ENCODE measurements at regions not wholly inside any gene's neighbourhood (a gene's known extent, or its start where the extent isn't known, plus 50 kb on each side); places are given as distances from the start of the nearest gene placed in this dataset.
"Not testable (repeated sequence)": the region's sequence is repeated elsewhere in the genome, so short reads cannot be mapped to it uniquely, and the experiment has no call there.

DNA sequence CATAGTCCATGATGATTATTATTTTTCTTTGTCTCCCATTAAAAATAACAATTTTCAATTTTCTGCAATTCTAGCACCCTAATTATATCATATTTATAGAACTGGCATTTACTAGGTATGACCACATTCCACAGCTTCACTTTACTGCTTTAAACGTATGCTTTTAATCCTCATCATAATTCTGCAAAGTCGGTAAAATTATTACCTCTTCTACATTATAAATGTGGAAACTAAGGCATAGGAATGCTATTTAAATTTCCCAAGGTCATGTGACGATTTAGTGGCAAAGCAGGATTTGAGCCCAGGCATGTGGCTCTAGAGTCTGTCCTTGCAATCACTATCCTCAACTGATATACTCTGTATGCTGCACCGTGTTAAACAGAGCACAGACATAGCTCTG lies 866.4 kb downstream of the EPHA4 start:
- Histone ChIP-seq H3K27ac (no peak overlapping the region), H3K4me3 (no peak overlapping the region)

DNA sequence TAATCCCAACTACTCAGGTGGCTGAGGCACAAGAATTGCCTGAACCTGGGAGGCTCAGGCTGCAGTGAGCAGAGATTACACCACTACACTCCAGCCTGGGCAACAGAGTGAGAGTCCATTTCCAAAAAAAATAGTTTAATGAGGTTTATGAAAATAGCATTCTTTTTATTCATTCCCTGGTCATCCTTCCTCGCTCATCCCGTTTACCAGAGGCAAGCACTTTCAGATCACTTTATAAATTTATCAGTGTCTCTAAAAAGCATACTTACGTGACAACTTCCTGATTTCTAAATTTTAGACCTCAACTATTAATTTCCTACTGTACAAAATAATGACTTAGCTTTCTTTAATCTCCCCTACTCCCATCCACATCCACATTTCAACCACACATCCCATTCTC lies 864.8 kb downstream of the EPHA4 start:
- no peak overlapping the region for H3K27ac ChIP-seq

DNA sequence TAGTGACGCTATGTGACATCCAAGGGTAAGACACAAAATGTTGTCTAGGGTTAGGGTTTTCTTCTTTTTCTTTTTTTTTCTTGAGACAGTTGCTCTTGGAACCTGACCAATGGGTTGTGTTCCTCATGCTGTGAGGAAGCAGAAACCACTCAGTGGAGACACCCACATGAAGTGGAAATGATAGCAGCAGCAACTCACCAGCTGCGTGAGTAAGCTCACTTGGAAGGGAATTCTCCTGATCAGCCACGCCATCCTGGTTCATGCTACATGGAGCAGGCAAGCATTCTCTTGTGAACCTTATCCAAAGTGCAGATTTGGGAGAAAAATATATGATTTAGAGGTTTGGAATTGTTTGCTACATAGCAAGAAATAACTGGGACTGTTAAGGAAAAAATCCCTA lies 863.7 kb downstream of the EPHA4 start:
- Histone ChIP-seq H3K4me3 (no peak overlapping the region), H3K27ac (no peak overlapping the region)

More for the DNA sequence above, 864.8 kb downstream of the EPHA4 start:
- no peak overlapping the region for H3K4me3 ChIP-seq

DNA sequence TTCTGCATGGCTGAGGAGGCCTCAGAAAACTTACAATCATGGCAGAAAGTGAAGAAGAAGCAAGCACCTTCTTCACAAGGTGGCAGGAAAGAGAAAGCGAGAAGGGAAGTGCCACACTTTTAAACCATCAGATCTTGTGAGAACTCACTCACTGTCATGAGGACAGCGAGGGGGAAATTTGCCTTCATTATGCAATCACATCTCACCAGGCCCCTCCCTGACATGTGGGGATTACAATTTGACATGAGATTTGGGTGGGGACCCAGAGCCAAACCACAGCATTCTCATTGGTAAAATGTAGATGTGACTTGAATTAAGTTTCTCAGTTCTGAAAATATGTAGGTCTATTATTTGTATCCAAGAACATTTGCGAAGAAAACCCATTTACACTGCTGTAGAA lies 854.8 kb downstream of the EPHA4 start:
- Histone ChIP-seq H3K27ac (no peak overlapping the region), H3K4me3 (no peak overlapping the region)

DNA sequence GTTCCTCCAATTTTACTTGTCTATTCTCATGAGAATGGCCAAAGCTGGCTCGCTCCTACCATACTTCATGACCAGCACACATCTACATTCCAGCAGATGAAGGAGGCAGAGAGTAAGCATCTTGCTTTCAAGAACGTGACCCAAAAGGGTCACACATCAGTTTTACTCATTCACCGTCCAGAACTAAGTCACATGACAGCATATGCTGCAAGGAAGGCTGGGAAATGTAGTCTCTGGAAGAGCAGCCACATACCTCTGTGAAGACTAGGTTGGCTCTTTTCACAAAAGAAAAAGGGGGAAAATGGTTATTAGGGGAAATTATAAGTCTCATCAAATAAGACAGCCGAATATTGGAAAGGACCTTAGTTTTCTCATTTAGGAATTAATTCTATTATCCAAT lies 835.3 kb downstream of the EPHA4 start:
- H3K27ac ChIP-seq = no peak overlapping the region

DNA sequence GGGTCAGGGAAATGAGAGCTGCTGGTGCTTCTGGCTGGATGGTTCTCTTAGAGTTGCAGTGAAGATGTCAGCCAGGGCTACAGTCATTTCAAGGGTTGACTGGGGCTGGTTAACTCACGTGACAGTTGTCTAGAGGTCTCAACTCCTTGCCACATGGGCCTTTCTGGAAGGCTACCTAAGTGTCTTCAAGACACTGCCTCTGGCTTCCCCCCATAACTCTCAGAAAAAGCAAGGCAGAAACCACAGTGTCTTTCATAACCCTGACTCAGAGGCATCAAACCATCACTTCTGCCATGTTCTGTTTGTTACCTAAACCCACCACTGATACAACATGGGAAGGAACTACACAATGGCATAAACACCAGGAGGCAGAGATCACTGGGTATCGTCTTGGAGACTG lies 828.9 kb downstream of the EPHA4 start:
- Histone ChIP-seq H3K4me3 (no peak overlapping the region), H3K27ac (no peak overlapping the region)

More for the DNA sequence above, 835.3 kb downstream of the EPHA4 start:
- H3K4me3 ChIP-seq = no peak overlapping the region

DNA sequence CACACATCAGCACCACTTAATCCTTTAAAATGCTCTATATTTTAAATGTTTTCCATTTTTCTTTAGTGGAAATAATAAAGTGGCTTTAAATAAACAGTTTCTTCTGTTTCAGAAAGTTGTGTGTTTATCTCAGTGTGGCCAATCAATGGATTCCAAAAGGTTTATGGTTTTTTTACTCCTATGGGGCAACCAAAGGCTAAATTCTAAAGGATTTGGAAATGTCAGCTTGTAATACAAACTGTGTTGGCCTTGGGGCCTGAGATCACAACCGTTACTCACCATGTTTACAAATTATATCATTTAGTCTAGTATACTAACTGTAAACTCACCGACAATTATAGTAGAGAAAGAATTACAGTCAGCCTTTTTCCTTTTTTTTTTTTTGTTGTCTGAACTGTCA lies 827.2 kb downstream of the EPHA4 start:
- H3K27ac ChIP-seq = no peak overlapping the region

DNA sequence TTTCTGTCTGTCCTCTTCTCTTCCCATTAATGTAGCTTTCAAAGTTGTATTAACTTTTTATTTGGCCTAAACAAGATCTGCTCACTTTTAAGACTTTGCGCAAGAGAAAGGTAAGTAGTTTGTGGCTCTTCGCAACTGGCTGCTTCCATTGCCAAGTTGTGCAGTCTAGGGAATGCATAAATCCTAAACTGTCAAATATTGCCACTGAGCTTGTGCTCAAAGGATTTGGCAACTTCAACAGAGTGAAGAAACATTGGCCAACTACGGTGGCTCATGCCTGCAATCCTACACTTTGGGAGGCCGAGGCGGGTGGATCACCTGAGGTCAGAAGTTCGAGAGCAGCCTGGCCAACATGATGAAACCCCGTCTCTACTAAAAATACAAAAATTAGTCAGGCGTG lies 826.4 kb downstream of the EPHA4 start:
- no peak overlapping the region for H3K4me3 ChIP-seq
- H3K27ac ChIP-seq = no peak overlapping the region

More for the DNA sequence above, 827.2 kb downstream of the EPHA4 start:
- H3K4me3 ChIP-seq = no peak overlapping the region

DNA sequence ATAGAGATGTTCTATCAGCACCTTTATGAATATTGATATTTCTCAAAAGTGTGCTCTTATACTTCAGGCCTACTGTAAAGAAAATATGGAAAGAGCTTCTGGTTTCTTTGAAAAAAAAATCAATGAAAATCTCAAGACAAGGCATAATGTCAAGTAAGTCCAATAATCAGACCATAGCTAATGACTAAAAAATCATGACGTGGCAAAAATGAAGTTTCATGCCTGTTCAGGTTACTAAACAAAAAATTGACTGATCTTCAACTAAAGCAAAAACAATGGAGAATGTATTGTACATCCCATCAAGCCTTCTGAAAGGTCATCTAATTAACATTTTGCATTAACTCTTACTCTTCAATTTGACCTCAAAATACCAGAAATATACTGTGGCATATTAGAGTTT lies 824.4 kb downstream of the EPHA4 start:
- no peak overlapping the region for H3K4me3 ChIP-seq
- no peak overlapping the region for H3K27ac ChIP-seq

DNA sequence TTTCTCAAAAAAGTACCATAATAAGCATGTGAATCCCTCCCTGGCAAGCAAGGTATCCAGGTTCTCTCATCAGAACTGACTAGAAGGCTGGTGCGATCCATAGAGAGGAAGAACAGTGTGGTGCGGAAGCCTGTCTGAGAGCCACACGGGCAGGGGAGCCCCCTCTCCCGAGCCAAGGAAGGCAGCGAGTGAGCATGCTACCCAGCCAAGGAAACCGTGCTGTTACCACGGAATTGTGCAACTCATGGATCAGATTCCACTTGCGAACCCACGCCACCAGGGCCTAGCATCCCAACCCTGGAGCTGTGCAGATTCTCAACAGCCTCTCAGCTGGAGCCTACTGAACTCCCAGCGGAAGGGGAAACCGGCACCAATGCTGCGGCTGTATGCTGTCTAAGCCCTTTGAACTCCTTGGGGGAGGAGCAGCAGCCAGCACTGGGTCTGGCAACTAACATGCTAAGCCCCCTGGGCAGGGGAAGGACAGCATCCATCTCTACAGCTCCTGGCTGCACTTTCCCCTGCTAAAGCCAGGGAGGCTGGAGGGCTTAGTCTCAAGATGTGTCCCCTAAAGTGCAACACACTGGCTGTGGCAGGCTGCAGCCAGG lies 823.1 kb downstream of the EPHA4 start:
- H3K4me3 ChIP-seq = no peak overlapping the region
- H3K27ac ChIP-seq = no peak overlapping the region

DNA sequence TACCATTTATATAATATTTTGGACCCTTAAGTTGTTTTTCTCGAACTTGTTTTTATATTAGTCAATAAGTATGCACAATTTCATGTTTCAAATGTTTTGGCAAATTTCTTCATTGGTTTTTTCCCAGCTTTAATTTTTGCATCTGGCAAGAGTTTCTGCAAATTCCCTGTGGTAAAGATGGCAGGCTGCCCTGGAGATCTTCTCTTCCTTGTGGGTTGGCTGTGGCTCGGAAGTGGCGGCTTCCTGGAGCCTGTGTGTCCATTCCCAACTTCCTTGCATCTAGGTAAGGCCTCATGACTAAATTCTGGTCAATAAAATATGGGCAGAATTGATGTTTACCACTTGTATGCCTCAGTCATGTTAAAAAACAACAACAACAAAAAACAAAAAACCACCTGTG lies 818.6 kb downstream of the EPHA4 start:
- Histone ChIP-seq H3K27ac (no peak overlapping the region), H3K4me3 (no peak overlapping the region)

DNA sequence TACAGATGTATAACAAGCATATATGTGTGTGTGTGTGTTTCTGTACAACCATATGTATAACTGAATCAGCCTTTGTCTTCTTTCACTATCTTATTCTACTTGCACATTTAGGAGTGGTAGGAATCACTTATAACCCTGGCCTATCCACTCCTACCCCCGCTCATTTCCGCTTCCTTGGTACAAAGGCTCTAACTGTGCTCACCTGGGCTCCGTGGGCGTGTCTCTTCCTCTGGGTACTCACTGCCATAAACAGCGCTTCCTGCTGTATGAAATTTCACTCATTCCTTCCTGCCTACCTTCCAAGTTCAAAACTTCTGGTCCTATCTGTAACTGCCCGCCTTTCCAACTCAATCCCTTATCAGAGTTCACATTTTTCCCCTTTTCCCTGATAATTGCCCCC lies 815.5 kb downstream of the EPHA4 start:
- Histone ChIP-seq H3K27ac (no peak overlapping the region), H3K4me3 (no peak overlapping the region)

DNA sequence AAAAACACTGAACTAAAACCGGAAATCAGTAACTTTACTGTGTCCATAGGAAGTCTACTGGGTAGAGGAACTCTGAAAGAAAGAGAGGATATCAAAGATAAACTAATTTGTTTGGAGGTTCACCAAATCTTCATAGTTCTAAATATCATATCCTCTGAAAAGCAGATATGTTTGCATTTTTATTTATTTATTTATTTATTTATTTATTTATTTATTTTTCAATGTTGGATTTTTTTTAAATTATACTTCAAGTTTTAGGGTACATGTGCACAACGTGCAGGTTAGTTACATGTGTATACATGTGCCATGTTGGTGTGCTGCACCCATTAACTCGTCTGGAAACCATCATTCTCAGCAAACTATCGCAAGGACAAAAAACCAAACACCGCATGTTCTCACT lies 813.7 kb downstream of the EPHA4 start:
- not testable (repeated sequence) for H3K4me3 ChIP-seq, H3K27ac ChIP-seq

DNA sequence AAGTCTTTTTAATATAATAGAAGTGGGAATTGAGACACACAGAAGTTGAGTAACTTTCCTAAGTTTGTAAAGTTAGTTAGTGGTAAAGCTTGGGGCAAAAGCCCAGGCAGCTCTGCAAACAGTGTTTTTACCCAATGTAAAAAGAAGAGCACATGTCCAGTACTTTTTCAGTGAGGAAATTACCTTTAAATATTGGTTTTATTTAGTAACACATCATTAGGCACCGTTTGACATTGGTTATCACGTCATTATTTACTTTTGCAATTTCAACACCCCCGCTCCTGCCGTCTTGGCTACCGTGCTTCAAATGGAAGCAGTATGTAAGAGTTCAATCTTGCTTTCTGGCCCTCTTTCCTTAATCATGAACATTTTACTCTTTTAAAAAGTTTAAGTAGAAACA lies 807.9 kb downstream of the EPHA4 start:
- H3K27ac ChIP-seq = no peak overlapping the region
- no peak overlapping the region for H3K4me3 ChIP-seq

DNA sequence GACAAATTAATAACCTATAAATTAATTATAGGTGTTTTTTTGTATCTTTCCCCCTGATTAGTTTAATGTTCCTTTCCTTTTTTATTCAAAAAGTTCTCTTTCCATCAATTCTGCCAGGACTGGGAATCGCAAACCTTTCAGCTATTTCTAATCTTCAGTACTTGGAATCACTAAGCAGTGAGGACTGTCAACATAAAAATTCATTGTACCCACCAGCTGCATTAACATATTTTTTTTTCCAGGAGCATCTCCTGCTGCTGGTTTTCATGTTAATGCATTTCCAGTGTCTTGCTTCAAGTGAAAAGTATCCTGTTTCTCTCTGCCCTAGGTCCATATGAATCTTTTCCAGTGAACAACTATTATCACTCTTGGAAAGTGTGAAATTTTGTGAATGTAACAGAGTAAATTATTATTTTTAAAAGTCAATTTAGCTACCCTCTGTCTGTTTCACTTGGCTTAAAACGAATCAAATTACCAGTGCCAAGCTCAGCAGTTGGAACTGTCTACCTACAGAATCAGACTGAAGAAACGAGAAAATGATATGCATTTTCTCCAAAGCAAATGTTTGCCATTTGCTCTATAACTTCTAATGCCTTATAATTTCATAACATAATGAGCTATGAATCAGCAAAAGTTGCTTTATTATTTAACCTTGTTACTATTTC lies 804.4 kb downstream of the EPHA4 start:
- Histone ChIP-seq H3K27ac (no peak overlapping the region), H3K4me3 (no peak overlapping the region)

DNA sequence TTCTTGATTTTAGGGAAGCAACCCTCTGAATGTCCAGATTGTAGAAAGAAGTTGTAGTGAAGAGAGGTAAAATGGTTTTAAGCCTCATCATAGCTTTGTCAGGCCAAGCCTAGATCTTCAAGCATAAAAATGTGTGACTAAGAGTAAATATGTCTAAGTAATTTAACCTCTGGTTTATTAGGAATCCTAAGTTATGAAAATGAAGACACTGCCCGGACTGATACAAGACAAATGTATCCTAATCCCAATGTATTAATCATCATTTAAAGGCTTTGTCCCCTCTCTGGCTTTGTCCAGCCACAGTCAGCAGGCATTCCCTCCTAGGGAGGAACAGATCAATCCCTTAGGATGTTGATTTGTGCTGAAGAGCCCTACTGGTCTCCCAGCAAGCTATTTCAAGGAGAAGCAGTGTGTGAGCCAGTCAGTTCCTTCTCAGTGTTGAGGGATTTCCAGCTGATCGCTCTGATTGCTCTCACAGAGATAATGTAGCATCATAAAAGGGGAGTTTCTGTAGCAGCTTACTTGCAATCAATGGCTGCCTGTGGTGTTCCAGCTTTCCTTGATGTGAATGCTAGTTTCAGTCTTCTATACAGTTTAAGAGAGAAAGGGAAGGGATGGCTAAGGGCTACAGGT lies 796.1 kb downstream of the EPHA4 start:
- Histone ChIP-seq H3K27ac (no peak overlapping the region), H3K4me3 (no peak overlapping the region)

DNA sequence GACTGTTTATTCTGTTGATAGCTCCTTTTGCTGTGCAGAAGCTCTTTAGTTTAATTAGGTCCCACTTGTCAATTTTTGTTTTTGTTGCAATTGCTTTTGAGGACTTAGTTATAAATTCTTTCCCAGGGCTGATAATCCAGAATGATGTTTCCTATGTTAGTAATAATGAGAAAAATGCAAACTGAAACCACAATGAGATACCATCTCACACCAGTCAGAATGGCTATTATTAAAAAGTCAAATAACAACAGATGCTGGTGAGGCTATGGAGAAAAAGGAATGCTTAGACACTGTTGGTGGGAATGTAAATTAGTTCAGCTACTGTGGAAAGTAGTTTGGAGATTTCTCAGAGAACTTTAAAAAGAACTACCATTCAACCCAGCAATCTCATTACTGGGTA lies 793.0 kb downstream of the EPHA4 start:
- not testable (repeated sequence) for H3K4me3 ChIP-seq, H3K27ac ChIP-seq

DNA sequence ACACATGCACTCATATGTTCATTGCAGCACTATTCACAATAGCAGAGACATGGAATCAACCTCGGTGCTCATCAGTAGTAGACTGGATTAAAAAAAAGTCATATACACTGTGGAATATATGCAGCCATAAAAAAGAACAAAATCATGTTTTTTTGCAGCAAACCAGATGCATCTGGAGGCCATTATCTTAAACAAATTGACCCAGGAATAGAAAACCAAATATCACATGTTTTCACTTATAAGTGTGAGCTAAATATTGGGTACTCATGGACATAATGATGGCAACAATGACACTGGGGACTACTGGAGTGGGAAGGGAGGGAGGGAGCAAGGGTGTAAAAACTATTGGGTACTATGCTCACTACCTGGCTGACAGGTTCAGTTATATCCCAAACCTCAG lies 792.6 kb downstream of the EPHA4 start:
- H3K4me3 ChIP-seq = no peak overlapping the region
- no peak overlapping the region for H3K27ac ChIP-seq

DNA sequence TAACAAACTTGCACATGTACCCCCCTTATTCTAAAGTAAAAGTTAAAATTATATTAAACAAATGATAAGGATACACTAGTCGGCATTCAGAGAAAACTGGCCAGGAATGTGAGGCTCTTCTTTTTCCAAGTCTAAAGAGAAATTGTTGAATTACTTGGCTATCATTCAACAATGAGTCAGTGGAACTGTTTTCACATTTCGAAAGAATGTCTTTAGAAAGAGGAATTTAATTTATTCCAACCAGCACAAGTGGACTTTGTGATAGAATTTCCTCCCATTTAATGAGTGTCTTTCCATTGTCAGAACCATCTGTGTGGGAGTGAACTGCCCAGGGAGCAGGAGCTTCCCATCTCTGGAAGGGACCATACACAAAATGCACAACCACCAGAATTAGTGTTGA lies 792.2 kb downstream of the EPHA4 start:
- H3K4me3 ChIP-seq = no peak overlapping the region
- no peak overlapping the region for H3K27ac ChIP-seq

DNA sequence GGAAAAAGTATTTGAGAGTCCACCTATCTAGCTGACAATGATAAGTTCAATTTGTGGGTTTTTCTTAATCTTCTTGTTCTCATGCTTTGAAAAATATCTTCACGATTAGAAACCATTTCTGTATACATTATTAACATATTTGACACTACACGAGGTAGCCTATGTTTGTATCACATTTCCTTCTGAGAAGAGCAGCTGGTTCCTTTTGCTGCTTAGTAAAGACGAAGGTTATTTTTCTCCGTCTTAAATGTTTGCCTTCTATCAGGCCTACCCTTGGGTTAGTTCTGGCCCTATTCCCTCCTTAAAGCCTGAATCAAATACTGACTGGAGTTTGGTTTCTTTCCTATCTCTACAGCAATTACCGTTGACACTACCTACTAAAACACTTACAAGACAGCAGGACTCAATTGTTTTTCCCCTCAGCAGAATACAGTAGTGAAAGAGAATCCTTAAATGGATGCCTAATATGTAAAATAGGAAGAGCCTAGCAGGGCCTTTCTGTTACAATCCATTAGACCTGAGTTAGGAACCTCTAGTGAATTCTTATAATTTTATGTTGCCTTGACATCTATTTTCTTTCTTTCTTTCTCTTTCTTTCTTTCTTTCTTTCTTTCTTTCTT lies 790.4 kb downstream of the EPHA4 start:
- no peak overlapping the region for H3K4me3 ChIP-seq
- no peak overlapping the region for H3K27ac ChIP-seq

DNA sequence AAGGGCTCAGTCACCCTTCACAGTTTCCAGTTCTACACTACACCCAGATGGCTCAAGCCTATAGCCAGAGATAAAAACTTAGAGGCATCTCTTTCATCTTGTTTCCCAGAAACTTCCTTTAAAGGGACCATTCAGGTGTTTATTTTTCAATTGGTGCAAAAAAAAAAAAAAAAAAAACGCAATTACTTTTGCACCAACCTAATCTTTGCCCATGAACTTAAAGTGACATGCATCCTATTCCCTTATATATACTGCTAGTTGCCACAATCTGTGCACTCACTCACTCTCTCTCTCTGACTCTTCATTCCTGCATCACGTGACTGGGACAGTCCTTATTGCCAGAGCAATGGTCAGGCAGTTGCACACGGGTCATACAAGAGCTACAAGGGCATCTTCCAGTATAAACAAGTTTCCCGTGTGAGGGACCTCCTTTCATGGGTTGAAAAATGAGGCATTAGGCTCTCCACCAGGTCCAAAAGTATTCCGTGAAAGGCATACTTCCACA lies 789.4 kb downstream of the EPHA4 start:
- no peak overlapping the region for H3K27ac ChIP-seq

More for the DNA sequence above, 789.4 kb downstream of the EPHA4 start:
- H3K4me3 ChIP-seq = no peak overlapping the region
